T-helper 9 cell (primary cell): ENCODE measurements at regions not wholly inside any gene's neighbourhood (a gene's known extent, or its start where the extent isn't known, plus 50 kb on each side); places are given as distances from the start of the nearest gene placed in this dataset.
"Not testable (repeated sequence)": the region's sequence is repeated elsewhere in the genome, so short reads cannot be mapped to it uniquely, and the experiment has no call there.

Experiments
- DNase-seq: peaks from one replicate; pipeline ENCODE4 v3.0.0-alpha.2; 2020

DNA sequence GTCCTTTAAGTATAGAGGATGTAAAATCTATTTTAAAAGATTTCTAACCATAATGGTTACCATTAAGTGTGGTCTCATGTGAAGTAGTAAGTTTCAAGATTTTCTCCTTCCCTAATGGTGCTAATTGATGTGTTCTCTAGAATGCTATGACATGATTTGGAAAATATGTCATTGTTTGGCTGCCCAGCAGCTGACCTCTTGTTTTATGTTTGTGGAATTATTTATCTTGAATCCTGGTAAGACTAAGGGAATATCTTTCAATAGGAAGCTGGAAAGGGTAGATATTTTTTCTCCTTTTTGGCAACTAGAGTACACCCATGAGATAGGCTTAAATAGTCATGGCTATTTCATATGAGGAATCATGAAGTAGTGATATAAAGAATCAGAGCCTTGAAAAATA lies 139.8 kb upstream of the CHODL start:
- no peak for DNase-seq

DNA sequence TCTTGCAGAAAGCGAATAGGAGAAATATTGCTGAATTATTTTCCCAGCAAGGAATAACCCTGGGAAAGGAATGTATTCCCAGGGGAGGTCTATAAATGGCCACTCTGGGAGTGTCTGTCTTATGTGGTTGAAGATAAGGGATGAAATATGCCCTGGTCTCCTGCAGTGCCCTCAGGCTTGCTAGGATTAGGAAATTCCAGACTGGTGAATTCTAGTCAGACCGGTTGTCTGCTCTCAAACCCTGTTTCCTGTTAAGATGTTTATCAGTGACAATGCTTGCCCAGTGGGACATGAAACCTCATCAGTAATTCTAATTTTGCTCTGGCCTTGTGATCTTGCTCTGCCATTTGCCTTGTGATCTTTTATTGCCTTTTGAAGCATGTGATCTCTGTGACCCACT lies 148.2 kb upstream of the CHODL start:
- not testable (repeated sequence) for DNase-seq

DNA sequence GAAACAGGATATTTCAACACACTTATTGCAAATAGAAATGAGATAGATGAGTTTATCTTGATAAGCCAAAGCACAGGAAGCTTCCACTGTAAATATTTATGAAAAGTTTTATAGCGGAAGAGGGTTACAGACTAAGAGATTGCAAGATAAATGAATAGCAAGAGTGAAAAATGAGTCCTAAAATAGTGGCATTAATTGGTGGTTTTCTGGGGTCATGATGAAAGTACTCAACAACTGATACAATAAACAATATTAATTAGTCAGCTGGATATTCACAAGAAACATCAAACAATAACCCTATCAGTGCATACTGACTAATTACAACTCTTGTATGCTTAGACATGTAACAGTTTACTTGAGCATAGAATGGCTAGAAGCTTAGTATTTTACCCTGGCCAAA lies 154.8 kb upstream of the CHODL start:
- no peak for DNase-seq

DNA sequence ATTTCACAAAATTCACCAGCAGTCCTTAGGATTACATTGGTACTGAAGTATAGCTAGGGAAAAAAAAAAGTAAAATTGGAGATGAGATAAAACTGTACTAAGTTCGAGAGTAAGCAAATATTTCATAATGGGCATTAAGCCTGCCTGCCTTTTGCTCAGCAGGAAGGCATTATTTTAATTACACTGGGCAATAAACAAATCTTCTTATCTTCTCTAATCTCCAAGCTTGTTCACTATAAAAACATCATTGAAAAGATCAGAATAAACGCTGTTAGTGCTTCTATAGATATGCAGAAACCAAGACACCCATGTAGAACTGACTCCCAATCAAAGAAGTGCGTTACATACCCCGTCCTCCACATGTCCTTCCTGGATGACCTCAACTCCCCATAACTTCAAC lies 174.2 kb upstream of the CHODL start:
- no peak for DNase-seq

DNA sequence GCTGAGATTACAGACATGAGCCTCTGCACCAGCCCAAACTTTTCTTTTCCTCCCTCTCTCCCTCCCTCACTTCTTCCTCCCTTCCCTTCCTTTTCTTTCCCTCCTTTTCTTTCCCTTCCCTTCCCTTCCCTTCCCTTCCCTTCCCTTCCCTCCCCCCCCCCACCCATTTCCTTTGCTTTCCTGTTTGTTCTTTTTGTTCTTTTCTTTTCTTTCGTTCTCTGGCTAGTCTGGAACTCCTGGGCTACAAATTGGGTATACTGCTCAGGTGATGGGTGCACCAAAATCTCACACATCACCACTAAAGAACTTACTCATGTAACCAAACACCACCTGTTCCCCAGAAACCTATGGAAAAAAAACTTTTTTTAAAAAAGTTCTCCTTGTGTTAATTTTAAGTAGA lies 174.8 kb upstream of the CHODL start:
- DNase-seq: no peak

DNA sequence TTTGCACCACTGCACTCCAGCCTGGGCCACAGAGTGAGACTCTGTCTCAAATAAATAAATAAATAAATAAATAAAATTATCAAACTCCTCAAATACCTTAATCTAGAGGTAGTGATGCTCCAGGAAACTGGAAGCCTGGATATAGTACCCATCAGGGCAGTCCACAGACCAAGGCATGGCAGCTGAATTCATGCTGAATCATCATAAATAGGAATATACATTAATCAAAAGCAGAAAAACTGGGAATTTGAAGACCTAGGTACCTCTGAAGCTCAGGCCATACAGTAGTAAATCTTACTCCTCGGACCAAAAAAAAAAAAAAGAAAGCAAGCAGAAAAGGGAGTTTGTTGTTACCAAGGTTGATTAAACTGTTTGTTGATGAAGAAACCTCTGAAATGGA lies 184.2 kb upstream of the CHODL start:
- no peak for DNase-seq

DNA sequence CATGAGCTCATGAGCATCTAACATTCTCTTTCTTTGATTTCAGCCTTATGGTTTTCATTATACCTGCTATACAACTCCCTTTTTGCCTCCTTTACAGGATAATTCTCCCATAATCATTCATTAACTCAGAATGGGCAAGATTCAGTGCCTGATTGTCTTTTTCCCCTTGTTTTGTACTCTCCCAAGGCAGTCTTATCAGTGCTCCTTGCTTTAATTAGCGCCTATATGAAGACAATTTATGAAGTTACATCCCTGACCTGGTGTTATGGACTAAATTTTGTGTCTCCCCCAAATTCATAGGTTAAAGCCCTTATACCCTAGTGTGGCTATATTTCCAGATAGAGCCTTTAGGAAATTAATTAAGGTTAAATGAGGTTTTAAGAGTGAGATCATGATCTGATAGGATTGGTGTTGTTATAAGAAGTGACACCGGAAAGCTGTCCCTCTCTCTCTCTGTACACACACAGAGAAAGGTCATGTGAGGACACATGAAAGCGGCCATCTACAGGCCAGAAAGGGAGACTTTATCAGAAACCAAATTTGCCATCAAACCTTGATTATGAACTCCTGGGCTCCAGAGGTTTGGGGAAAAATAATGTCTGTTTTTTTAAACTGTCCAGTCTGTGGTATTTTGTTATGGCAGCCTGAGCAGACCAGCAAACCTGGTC lies 185.8 kb upstream of the CHODL start:
- no peak for DNase-seq

DNA sequence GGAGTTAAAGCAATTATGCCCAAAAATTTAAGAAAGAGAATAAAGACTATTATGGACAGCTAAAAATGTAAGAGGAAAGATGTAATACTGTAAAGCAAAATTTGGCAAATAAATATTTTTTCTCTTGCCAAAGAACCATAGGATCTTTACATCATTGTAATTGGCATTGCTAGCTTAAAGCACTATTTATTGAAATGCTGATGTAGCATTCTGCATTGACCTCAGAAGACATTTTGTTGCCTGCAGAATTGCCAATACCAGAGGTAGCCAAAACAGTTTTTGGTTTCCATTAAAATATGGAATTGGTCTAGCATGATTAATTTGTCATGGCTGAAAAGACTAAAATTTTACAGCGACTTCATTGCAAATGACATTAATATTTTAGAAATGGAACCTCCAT lies 191.5 kb upstream of the CHODL start:
- no peak for DNase-seq

DNA sequence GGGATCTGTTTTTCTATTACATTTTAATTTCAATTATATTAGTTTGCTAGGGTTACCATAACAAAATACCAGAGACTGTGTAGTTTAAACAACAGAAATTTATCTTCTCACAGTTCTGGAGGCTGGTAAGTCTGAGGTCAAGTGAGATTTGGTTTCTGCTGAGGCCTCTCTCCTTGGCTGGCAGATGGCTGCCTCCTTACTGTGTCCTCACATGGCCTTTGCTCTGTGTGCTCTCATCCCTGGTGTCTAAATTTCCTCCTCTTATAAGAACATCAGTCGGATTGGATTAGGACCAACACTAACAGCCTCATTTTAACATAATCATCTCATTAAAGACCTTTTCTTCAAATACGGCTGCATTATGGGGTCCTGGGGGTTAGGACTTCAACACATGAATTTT lies 195.2 kb upstream of the CHODL start:
- DNase-seq: no peak

DNA sequence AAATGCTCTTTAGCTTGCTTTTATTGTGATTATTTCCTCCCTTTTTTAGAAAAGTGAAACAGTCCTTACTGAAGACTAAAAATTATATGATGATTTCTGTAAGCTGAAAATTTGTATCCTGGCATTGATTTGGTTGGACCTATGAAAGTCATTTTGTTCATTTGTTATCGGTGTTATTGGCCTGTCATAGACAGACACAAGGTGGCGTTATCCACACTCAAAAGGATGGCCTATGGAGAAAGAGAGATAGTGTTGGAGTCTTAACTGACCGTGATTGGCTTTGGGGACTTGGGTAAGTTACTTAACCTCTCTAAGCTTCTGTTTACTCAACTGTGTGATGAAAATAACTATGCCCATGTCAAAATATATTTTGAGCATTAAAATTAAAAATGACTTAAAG lies 203.6 kb upstream of the CHODL start:
- DNase-seq: no peak

DNA sequence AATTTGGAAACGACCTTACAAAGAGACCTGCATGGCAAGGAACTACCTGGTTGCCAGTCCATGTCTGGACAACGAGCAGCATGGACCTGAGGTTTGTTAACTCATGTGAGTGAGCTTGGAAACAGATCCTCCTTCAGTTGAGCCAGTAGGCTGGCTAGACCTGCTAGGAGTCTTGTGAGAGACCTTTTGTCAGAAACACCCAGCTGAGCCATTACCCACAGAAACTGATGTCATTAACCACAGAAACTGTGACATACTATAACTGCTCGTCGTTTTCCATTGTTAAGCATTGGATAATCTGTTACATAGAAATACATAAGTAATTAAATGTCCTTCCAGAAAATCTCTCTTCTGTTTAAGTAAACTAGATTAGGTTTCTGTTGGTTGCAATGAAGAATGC lies 211.1 kb upstream of the C21orf91 start:
- no peak for DNase-seq

DNA sequence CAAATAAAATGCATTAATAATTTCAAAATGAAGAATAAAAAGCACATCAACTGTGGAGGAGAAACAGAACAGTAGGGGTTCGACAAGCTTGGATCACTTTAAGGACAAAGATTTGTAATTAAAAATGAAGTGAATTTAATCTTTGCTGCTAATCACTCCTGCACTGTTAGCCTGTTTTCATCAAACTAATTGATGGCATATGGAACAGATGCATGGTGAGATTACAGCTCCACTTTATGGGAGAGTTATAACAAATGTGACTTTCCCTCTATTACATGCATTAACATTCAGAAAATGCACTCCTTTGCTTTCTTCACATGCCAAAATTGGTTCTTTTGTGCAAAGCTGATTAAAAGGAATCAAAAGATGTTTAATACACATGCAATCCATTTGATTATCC lies 207.2 kb upstream of the C21orf91 start:
- DNase-seq: no peak

DNA sequence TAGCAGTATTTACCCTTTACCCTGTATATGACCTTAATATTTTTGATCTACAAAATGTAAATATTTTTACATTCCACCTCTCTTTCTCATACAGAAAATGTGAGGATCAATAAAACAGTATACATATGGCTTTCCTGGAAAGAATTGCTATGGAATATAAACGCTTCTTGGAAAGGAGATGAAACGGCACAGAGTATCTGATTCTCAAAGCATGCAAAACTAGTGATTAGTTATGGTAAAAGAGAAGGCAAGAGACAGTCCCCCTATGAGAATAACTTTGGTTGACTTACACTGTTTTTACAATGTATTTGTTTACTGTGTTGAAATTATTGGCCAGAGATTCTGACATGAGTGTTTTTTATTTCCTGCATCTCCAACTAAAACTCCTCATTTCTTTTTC lies 204.6 kb upstream of the C21orf91 start:
- no peak for DNase-seq

DNA sequence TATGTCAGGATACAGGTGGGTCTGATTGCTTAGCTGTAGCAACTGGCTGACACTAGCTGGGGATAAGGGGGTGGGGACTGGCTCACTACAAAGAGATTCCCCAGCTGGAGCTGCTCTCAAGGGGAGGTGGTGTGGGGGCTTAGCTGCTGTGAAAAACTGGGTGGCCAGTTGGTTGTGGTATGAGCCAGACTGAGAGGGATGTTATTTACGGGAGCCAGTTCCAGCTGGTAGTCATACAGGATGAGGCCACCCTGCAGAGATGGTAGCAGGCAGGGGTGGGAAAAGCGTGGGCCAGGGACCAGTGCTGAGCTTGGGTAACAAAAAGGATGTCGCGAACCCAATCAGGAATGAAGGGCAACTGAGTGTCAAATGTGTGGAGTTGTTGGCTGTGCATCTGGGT lies 204.0 kb upstream of the C21orf91 start:
- DNase-seq: no peak

DNA sequence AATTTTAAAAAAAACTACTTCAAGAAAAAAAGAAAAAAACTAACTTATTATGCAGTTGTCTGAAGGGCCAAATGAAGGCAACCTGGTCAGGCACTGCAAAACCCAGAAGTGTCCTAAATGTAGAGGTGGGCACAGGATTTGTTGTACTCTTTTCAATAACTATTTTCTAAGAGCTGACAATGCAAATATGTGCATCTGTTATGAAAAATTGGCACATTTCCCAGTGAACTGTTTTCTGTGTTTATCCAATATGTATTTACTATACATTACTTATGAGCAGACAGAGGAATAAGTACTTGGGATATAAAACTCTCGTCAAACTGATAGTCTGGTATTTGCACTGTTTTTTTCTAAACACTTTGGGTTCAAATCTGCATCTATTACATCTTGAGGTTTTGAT lies 188.0 kb upstream of the C21orf91 start:
- no peak for DNase-seq

DNA sequence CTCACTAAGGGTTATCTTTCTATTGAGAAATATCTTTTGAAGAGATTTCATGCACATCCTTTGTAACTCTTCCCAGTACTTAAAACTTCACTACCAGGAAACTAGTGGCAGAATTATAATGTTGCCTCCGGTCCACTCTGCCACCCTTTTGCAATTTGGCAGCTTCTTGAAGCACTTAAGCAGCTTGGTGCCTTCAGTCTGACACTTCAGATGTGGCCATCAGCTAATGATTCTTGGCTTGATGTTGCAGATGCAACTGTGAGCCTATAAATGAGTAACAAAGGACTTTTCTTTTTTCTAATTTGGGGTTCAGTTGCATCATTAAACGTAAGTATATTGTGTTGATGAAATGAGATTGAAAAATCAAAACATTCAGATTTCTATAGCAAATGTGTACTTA lies 187.5 kb upstream of the C21orf91 start:
- DNase-seq: no peak

DNA sequence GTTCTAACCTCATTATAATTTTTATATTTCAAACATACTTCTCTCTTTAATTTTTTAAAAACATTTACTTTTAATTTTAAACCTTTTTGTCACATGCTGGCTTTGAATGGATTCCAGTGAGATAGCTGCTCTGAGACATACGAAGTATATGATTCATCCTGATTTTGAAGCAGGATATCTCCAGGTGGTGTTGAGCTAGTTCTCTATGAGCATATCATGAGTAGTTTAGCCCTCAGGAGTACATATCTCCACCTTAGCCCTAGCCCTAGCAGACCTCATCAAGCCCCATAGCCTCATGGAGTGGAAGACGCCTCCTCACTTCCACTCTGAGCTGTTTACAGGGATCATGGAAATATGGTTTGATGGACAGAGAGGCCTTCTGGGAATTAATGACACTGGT lies 183.2 kb upstream of the C21orf91 start:
- no peak for DNase-seq

DNA sequence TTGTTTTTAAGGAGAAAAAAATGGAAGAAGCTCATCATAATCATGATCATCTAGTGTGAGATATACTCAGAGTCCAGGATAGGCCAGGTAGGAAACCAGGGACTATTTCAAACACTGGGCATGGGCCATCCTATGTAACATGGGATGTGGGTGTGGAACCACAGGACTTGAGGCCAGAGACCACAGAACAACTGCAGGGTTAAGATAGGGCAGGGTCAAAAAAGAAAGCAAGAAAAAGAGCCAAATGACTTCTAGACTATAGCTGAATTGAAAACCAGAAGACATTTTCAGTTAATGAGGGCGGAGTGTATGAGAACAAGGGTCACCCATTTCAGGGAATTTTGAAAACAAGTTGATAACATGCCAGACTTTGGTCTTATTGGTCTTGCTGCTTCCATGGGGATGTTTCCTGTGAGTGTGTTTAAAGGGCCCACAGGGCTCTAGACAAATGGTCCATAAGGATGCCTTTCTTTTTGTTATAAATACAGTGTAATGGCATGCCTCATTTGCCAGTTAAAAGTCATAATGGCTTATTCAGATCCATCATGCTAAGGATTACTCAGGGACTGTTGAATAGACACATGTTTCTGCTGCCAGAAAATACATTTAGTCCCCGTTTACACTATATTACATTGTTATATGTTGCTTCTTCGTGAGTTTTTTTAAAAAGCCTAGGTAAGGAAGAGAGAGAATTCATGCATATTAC lies 182.0 kb upstream of the C21orf91 start:
- no peak for DNase-seq

DNA sequence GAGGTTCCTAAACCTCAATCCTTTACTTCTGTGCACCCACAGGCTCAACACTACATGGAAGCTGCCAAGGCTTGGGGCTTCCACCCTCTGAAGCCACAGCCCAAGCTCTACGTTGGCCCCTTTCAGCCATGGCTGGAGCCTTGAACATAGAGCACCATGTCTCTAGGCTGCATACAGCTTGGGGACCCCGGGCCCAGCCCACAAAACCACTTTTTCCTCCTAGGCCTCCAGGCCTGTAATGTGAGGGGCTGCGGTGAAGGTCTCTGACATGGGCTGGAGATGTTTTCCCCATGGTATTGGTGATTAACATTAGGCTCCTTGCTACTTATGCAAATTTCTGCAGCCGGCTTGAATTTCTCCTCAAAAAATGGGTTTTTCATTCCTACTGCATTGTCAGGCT lies 179.4 kb upstream of the C21orf91 start:
- DNase-seq: not testable (repeated sequence)

DNA sequence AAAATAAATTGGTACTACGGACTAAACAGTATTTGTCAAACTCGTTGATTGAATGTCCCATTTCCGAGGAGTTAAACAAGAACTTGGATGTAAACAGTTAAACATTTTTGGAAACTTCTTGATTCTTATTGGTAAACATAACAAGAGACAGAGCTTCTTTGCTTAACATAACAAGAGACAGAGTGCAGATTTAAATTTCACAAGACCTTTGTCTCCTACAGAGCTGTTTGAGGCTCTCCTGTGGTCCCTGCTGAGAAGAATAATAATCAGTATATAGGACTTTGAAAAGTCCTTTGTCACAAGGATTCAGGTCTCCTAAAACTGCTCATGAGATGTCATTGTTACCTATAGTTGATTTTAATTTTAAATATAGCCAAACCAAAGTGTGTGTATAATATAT lies 170.6 kb upstream of the C21orf91 start:
- no peak for DNase-seq

DNA sequence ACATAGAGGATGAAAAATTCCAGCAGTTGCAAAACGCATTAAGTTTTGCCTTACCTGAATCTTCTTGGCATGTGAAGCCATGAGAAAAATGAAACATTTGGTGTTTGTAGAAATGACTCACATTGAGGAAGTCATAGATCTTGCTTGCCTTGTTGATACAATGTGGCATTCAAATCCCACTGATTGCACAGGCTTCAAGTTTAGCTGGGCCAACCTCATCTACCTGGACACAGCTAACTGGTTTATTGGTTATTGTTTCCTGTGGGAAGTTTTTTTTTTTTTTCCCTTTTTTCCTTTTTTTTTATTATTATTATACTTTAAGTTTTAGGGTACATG lies 168.9 kb upstream of the C21orf91 start:
- DNase-seq: no peak

DNA sequence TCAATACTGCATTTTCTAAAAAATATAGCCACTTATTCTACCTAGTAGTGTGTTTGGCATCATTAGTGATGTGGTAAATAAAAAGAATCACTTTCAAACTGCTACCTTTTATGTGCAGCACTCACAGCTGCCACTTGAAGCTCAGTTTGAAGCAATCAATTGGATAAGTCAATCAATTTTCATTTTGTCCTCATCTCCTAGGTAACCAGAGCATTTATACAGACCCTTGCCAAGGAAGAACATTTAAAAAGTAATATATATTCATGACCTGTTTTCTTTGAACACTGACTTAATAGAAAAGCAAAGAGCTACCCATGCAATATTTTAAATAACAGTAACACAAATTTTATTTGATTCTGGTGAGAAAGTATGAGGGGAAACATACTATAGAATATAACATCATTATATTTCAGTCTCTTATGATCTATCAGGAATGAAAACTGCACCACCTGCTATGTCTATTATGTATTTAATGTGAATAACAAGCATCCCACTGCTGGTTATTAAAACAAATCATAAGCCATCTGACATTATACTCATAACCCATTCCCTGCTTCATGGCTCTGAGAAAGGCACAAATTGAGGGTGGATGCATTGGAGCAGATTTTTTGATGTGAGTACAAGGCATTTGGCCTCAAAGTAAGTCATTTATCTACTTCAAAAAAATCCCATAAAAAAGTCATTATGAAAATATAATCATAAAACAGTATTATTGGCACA lies 168.4 kb upstream of the C21orf91 start:
- DNase-seq: no peak

DNA sequence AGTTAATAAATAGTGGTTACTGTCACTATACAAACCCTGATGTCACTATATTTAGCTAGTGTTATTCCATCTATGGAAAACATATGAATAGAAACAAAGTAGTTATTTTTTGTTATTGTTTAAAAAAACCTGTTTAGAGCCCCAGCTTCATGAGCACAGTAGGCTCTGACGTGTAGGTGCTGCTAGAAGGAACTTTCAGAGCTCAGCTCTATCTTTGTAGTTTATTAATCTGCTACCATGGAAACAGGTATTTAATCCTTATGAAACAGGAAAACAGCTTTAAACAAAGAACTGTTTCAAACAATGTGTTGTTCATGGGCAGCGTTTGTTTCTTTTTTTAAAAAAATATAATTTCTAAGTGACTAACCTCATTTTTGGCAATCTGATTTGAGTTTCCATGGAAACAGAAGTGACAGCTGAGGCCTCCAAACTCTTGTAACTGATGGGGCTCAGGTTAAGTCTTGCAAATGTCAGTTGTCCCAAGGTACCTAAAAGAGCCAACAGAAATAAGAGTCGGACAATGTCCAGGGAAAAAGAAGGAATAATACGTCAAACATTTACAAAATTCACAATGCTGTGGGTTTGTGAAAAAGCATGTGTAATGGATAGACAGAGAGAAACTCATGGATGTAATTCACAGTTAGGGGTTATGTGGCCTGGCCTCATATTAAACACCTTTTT lies 162.0 kb upstream of the C21orf91 start:
- DNase-seq: no peak

DNA sequence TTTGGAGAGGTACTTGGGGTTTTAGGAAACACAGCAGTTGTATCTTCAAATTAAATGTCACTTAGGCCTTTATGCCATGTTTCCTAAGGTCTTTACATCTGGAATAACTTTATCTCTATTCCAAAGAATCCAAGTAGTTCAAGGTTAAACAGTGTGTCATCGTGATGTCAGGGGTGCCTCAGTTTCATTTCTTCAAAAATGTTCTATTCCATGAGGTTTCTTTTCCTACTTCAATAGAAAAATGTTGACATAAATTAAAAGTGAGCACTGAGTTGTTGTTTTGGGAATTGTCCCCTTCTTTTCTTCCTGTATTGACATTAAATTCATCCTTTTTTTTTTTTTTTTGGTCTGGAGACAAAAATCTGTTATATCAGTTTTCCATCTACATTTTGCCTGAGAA lies 160.6 kb upstream of the C21orf91 start:
- no peak for DNase-seq
